ENCODE measurements at regions not wholly inside any gene's neighbourhood (a gene's known extent, or its start where the extent isn't known, plus 50 kb on each side); places are given as distances from the start of the nearest gene placed in this dataset.
"Not testable (repeated sequence)": the region's sequence is repeated elsewhere in the genome, so short reads cannot be mapped to it uniquely, and the experiment has no call there.

- H3K4me3 Mint-ChIP-seq, H3K27me3 Mint-ChIP-seq, H3K36me3 Mint-ChIP-seq, H3K9me3 Mint-ChIP-seq, H3K27ac Mint-ChIP-seq, H3K4me1 Mint-ChIP-seq: not testable (repeated sequence)
These were observed 111.2 kb upstream of the CYLC1 start for GRCh38 chrX:83749736-83750135.

- H3K27me3 Mint-ChIP-seq, H3K9me3 Mint-ChIP-seq, H3K4me3 Mint-ChIP-seq: not testable (repeated sequence)
These were observed 110.5 kb upstream of the CYLC1 start for GRCh38 chrX:83750451-83750850.

GRCh38 chrX:83759872-83760271 is 101.1 kb upstream of the CYLC1 start:
- H3K27me3 Mint-ChIP-seq = no peaks in the 10 kb centered on the region

More at GRCh38 chrX:83750451-83750850, 110.5 kb upstream of the CYLC1 start:
- not testable (repeated sequence) for H3K36me3 Mint-ChIP-seq, H3K27ac Mint-ChIP-seq, H3K4me1 Mint-ChIP-seq

GRCh38 chrX:83771664-83772063 is 89.3 kb upstream of the CYLC1 start:
- H3K27ac Mint-ChIP-seq = no peak overlapping the region
- no peaks in the 10 kb centered on the region for H3K27me3 Mint-ChIP-seq
- no peak overlapping the region for H3K4me3 Mint-ChIP-seq
- H3K9me3 Mint-ChIP-seq = peaks cover 0 to 2% (median 0%) of the 10 kb centered on the region in 3 donors
- no peaks in the 10 kb centered on the region for H3K4me1 Mint-ChIP-seq
- H3K36me3 Mint-ChIP-seq = no peaks in the 10 kb centered on the region

More at GRCh38 chrX:83759872-83760271, 101.1 kb upstream of the CYLC1 start:
- Mint-ChIP-seq H3K4me1 (no peaks in the 10 kb centered on the region), H3K36me3 (no peaks in the 10 kb centered on the region), H3K9me3 (peaks cover 0 to 2% (median 0%) of the 10 kb centered on the region in 3 donors), H3K27ac (peak overlapping the region in 1 of 3 donors; percentile 18), H3K4me3 (no peak overlapping the region)

All from IgD-negative memory B cell (primary cell).